Skeletal muscle satellite cell (primary cell): ENCODE measurements at regions not wholly inside any gene's neighbourhood (a gene's known extent, or its start where the extent isn't known, plus 50 kb on each side); places are given as distances from the start of the nearest gene placed in this dataset.

Source experiments
- H3K27me3 ChIP-seq: 2 replicates; pipeline ENCODE4 v1.7.0; 2013; ENCODE audit warnings: low read length; ENCODE audit not compliant: control insufficient read depth, insufficient read depth
- H3K36me3 ChIP-seq: 2 replicates; pipeline ENCODE4 v1.7.0; 2013; ENCODE audit warnings: mild to moderate bottlenecking, control low read depth, low read length; ENCODE audit not compliant: insufficient read depth
- H3K4me1 ChIP-seq: 2 replicates; pipeline ENCODE4 v1.7.0; 2013; ENCODE audit warnings: low read length; ENCODE audit not compliant: control insufficient read depth, insufficient read depth
- H3K4me2 ChIP-seq: 2 replicates; pipeline ENCODE4 v1.7.0; 2013; ENCODE audit warnings: mild to moderate bottlenecking, low read length
- H3K4me3 ChIP-seq: 2 replicates; pipeline ENCODE4 v1.7.0; 2013; ENCODE audit warnings: low read length
- H3K9ac ChIP-seq: 2 replicates; pipeline ENCODE4 v1.7.0; 2013; ENCODE audit warnings: mild to moderate bottlenecking, low read depth, low read length, moderate library complexity
- H3K9me3 ChIP-seq: replicated peaks from 2 replicates; pipeline ENCODE4 v1.7.0; 2013; ENCODE audit warnings: mild to moderate bottlenecking, control low read depth, low read length

DNA sequence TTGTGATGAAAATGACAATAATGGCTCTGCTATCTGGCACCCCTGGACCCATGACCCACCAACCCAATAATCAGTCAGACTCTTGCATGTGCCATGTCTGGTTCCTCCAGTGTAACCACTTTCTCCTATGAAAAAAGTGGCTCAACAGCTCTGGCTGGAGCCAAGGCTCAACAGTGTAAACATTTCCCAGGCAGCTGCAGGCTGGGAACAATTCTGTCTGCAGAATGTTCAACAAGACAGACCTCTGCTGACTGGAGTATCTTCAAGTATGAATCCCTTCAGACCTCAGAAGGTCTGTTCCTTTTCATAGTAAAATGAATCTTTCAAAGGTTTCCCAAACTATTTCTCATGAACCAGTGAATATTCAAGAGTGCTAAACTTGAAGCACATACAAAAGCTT is 410.1 kb upstream of the HTR2A start:
- no peaks in the 10 kb centered on the region for H3K36me3 ChIP-seq
- no peak overlapping the region for H3K9ac ChIP-seq
- no peaks in the 10 kb centered on the region for H3K9me3 ChIP-seq
- no peak overlapping the region for H3K4me2 ChIP-seq
- no peaks in the 10 kb centered on the region for H3K4me1 ChIP-seq
- H3K4me3 ChIP-seq, result no peak overlapping the region
- no peaks in the 10 kb centered on the region for H3K27me3 ChIP-seq

DNA sequence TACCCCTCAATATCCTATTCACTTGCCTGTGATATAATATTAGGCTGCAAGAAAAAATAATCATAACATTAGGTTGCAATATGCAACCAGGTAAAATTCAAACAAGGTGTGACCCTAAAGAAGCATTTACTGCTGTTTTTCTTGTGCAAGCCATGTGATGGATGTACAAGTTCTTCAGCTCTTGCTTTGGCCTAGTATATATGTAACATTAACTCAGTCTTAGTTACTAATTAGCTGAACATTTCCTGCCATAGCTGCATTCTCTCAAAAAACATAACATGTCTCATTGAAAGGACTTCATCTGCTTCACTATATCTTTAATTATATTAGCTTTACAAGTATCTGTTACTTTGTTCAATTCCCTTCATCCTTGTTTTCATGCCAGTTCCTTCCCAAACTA is 406.8 kb upstream of the HTR2A start:
- Histone ChIP-seq H3K4me1 (peaks cover 4% of the 10 kb centered on the region), H3K9ac (no peak overlapping the region), H3K4me3 (no peak overlapping the region), H3K27me3 (no peaks in the 10 kb centered on the region), H3K36me3 (no peaks in the 10 kb centered on the region), H3K9me3 (no peaks in the 10 kb centered on the region), H3K4me2 (no peak overlapping the region)

DNA sequence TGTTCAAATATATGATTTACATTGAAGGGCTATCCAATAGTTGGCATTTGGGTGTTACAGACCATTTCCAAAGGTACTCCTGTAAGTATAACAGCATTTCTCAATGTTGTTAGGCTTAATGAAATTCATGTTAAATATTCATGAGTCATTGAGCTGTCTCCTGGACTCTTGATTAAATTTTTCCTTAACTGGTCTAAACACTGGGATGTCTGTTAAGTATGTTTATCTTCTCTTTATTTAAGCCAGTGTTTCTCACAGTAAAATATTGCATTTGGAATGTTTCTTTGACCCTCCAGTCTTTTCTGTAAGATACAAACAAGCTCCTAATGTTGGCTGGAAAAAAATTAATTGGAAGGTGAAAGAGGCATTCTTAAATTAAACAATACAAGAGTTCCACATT is 402.5 kb upstream of the HTR2A start:
- H3K36me3 ChIP-seq, result no peaks in the 10 kb centered on the region

DNA sequence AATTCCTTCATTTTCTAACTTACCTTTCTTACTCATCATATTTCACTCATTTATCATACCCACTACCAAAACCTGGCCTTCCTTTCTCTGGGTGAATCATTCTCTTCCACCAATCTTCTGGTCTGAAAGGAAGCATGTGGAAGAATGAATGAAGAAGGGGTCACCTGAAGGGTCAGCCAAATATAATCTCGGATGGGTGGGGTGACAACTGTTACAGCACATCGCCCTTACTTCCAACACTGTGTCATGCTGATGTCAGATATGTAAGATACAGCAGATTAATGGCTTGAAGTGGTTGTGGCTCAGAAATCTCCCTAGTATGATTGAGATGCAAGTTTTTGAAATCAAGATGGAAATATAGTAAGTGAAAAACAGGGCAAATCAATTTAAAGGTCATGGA is 401.7 kb upstream of the HTR2A start:
- H3K4me2 ChIP-seq, result no peak overlapping the region
- H3K9ac ChIP-seq, result no peak overlapping the region
- H3K27me3 ChIP-seq, result no peaks in the 10 kb centered on the region
- no peak overlapping the region for H3K4me3 ChIP-seq
- no peaks in the 10 kb centered on the region for H3K36me3 ChIP-seq
- peaks cover 7% of the 10 kb centered on the region for H3K4me1 ChIP-seq
- H3K9me3 ChIP-seq, result no peaks in the 10 kb centered on the region

More for the DNA sequence above, 402.5 kb upstream of the HTR2A start:
- Histone ChIP-seq H3K27me3 (no peaks in the 10 kb centered on the region), H3K4me3 (no peak overlapping the region), H3K9me3 (no peaks in the 10 kb centered on the region), H3K4me2 (no peak overlapping the region), H3K9ac (no peak overlapping the region), H3K4me1 (peaks cover 7% of the 10 kb centered on the region)

DNA sequence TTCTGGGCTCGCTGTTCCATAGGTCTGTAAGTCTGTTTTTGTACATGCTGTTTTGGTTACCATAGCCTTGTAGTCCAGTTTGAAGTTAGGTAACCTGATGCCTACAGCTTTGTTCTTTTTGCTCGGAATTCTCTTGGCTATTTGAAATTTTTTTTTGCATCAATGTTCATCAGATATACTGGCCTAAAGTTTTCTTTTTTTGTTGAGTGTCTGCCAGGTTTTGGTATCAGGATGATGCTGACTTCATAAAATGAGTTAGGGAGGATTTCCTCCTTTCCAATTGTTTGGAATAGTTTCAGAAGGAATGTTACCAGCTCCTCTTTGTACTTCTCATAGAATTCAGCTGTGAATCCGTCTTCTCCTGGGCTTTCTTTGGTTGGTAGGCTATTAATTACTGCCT is 397.8 kb upstream of the HTR2A start:
- Histone ChIP-seq H3K4me2 (no peak overlapping the region), H3K4me1 (peaks cover 7% of the 10 kb centered on the region), H3K9me3 (no peaks in the 10 kb centered on the region), H3K4me3 (no peak overlapping the region), H3K36me3 (no peaks in the 10 kb centered on the region), H3K9ac (no peak overlapping the region), H3K27me3 (no peaks in the 10 kb centered on the region)

DNA sequence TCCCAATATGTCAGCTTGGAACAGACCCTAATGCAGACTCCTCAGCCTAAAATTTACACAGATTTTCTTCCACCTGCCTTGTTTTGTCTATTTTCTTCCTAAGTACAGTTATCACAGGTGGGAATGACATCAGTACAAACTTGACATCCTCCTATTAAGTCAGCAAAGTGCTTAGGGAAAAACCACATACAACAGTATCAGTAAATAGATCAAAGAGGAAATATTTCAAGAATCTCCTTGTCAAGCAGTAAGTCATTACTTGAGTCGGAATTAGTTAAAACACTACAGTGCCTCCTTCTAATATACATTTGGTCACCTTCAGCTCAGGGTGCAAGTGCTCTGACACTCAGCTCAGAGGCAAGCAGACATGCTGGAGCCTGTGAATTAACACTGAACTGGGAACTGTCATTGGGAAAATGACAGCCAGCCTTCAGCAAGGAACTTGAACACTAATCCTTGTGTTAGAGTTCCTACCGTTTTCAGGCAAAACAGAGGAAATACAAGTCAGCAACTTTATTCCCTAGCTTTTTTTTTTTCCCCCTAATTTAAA is 394.3 kb upstream of the HTR2A start:
- no peak overlapping the region for H3K4me3 ChIP-seq
- no peaks in the 10 kb centered on the region for H3K36me3 ChIP-seq
- no peaks in the 10 kb centered on the region for H3K9me3 ChIP-seq
- H3K9ac ChIP-seq, result no peak overlapping the region
- H3K4me2 ChIP-seq, result no peak overlapping the region
- peaks cover 8% of the 10 kb centered on the region for H3K4me1 ChIP-seq
- no peaks in the 10 kb centered on the region for H3K27me3 ChIP-seq

DNA sequence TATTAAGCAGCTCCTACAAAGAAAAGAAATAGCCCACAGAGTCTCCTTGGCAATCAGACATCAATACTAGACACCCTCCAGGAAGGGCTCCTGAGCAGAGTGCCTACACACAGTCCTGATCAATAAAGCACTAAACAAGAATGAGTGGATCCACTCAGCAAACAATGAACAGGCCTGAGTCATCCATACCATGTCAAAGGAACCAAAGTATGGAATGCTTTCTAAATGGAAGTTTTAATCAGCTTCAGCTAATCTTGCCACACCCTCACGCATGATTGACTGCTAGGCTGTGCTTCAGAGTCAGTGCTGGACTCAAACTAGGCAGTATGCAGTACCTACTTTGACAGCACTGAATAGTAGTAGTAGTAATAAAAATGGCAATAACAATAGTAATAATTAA is 392.7 kb upstream of the HTR2A start:
- Histone ChIP-seq H3K4me3 (no peak overlapping the region), H3K4me2 (no peak overlapping the region), H3K4me1 (peaks cover 8% of the 10 kb centered on the region), H3K9me3 (no peaks in the 10 kb centered on the region), H3K27me3 (no peaks in the 10 kb centered on the region), H3K9ac (no peak overlapping the region), H3K36me3 (no peaks in the 10 kb centered on the region)

DNA sequence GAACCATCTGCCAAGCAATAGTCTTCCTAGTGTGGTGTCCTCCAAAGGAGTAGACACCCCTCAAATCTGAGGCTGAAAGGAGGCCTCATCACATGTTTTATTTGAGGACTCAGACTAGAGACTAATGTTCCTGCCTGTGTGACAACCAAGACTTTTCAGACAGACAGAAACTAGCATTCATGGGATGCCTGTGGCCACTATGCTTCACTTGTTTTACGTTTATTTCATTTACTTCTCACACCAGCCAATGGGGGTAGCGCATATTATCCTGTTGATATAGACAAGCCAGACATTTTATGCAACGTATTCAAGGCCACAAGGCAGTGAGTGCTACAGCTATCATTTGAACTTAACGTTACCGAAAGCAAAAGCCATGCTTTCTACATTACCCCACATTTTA is 391.7 kb upstream of the HTR2A start:
- H3K36me3 ChIP-seq, result no peaks in the 10 kb centered on the region
- H3K9me3 ChIP-seq, result no peaks in the 10 kb centered on the region
- H3K4me1 ChIP-seq, result peaks cover 8% of the 10 kb centered on the region
- no peaks in the 10 kb centered on the region for H3K27me3 ChIP-seq
- no peak overlapping the region for H3K4me3 ChIP-seq
- H3K9ac ChIP-seq, result no peak overlapping the region
- H3K4me2 ChIP-seq, result no peak overlapping the region

DNA sequence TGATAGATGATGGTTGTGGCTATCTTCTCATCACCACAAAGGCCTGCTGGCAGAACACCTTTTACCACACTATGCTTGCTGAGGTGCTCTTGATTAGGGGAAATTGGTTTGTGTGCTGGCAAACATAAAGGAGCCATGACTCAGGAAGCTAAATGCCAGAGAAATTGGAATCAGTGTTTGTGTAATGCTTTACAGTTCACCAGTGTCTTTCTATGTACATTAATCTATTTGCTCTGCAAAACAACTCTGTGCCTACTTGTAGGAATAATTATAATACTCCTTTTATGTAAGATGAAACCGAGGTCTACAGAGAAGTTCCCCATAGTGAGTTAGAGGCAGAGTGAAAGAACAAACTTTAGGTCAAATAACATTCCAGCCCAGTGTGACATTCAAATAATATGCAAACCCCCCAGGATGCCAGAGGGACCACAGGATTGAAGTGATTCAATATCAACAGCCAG is 390.5 kb upstream of the HTR2A start:
- Histone ChIP-seq H3K4me2 (no peak overlapping the region), H3K4me1 (peaks cover 8% of the 10 kb centered on the region), H3K36me3 (no peaks in the 10 kb centered on the region), H3K9ac (no peak overlapping the region), H3K27me3 (no peaks in the 10 kb centered on the region), H3K9me3 (no peaks in the 10 kb centered on the region), H3K4me3 (no peak overlapping the region)

DNA sequence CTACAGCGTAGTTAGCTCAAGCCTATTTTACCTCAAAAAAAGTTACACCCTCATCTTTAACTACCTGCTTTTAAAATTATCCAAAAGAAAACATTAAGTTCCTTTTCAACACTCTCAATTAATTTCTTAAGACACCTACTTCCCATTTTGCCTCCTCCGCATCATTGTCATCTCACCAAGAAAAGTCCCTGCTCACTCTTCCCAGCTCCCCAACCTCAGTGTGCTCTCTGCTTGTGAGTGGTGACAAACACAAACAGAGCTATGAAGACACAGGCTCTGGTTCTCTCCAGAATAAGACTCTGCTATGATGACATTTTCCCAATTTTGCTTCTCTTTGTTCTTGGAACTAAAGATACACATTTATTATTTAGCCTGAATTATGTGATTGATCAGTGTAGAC is 385.1 kb upstream of the HTR2A start:
- Histone ChIP-seq H3K27me3 (no peaks in the 10 kb centered on the region), H3K9me3 (no peaks in the 10 kb centered on the region), H3K4me2 (no peak overlapping the region), H3K4me1 (peaks cover 2% of the 10 kb centered on the region), H3K9ac (no peak overlapping the region), H3K36me3 (no peaks in the 10 kb centered on the region), H3K4me3 (no peak overlapping the region)

DNA sequence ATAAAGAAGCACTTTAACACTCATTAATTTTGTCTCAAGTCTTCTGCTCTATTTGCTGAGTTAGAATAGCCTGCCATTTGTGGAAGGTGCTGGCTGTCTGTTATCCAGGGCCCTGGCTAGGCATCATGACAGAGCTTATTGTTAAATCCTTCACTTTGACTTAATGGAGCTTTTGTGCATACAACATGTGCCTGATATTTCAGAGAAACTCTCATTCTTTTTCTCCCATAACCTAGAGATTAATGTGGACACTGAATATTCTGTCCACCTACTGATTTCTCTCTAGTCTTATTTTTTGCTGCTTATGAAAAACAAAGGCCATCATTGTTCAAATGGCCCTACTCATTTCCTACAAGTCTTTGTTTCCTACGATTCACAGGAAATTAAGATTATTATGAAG is 383.1 kb upstream of the HTR2A start:
- H3K4me2 ChIP-seq, result no peak overlapping the region
- H3K4me1 ChIP-seq, result no peaks in the 10 kb centered on the region
- no peak overlapping the region for H3K9ac ChIP-seq
- no peaks in the 10 kb centered on the region for H3K9me3 ChIP-seq
- no peaks in the 10 kb centered on the region for H3K36me3 ChIP-seq
- no peak overlapping the region for H3K4me3 ChIP-seq
- no peaks in the 10 kb centered on the region for H3K27me3 ChIP-seq

DNA sequence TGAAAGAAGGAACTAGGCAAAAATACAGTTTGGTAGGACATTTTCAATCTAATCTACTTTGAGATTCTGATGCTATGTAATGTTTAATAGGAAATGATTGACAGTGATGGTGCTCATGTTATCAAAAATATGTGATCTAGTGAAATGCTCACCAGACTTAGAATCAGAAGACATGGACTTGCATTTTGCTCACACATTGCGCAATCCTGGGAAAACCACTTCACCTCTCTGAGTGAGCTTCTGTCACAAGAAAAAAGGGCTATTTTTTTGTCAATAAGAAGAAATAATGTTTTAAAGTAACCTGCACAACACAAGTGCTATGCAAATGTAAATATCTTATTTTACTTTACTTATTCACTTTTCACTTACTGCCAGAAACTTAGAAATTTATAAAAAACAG is 380.9 kb upstream of the HTR2A start:
- Histone ChIP-seq H3K4me1 (no peaks in the 10 kb centered on the region), H3K36me3 (no peaks in the 10 kb centered on the region), H3K9ac (no peak overlapping the region), H3K4me2 (no peak overlapping the region), H3K4me3 (no peak overlapping the region), H3K9me3 (no peaks in the 10 kb centered on the region), H3K27me3 (no peaks in the 10 kb centered on the region)
